ENCODE measurements at regions not wholly inside any gene's neighbourhood (a gene's known extent, or its start where the extent isn't known, plus 50 kb on each side); places are given as distances from the start of the nearest gene placed in this dataset.

- Histone ChIP-seq H3K9me3 (peaks cover 0 to 14% (median 3%) of the 10 kb centered on the region in 12 donors), H3K4me3 (no peak overlapping the region), H3K36me3 (no peaks in the 10 kb centered on the region), H3K27me3 (no peaks in the 10 kb centered on the region), H3K27ac (no peak overlapping the region), H3K4me1 (no peaks in the 10 kb centered on the region)
- 90 to 95% (median 92%) methylated on average over 8 of the region's 8 CpGs for WGBS, 4 donors
- intact Hi-C loops (cut with DNase I), result no loop called here
- no peak for ATAC-seq
- TF ChIP-seq POLR2A (IDR thresholded peaks at IDR 0.05), result no peak
- TF ChIP-seq CTCF (IDR thresholded peaks at IDR 0.05), result no peak
- no peak for DNase-seq
Measured at GRCh38 chr16:5801396-5801795, 703.8 kb upstream of the EEF2KMT start.

- Histone ChIP-seq H3K27me3 (no peaks in the 10 kb centered on the region), H3K9me3 (no peaks in the 10 kb centered on the region), H3K4me1 (no peaks in the 10 kb centered on the region), H3K27ac (no peak overlapping the region), H3K4me3 (no peak overlapping the region), H3K36me3 (no peaks in the 10 kb centered on the region)
- no peak for ATAC-seq
- 56 to 66% (median 61%) methylated on average over 4 to 5 of the region's 5 CpGs for WGBS, 4 donors
- no peak for DNase-seq
- intact Hi-C loops (cut with DNase I), result no loop called here
- TF ChIP-seq CTCF (IDR thresholded peaks at IDR 0.05) (no peak), POLR2A (IDR thresholded peaks at IDR 0.05) (no peak)
Measured at GRCh38 chr16:5793556-5793955, 696.0 kb upstream of the EEF2KMT start.

GRCh38 chr16:5791011-5791657 is 693.5 kb upstream of the EEF2KMT start:
- TF ChIP-seq CTCF (IDR thresholded peaks at IDR 0.05) (no peak), POLR2A (IDR thresholded peaks at IDR 0.05) (no peak)
- 69 to 78% (median 73%) methylated on average over 8 of the region's 8 CpGs for WGBS, 4 donors
- Histone ChIP-seq H3K36me3 (no peaks in the 10 kb centered on the region), H3K4me1 (no peaks in the 10 kb centered on the region), H3K4me3 (no peak overlapping the region), H3K27ac (no peak overlapping the region), H3K27me3 (no peaks in the 10 kb centered on the region), H3K9me3 (no peaks in the 10 kb centered on the region)
- no peak for DNase-seq
- ATAC-seq, result no peak
- intact Hi-C loops (cut with DNase I), result no loop called here

DNA sequence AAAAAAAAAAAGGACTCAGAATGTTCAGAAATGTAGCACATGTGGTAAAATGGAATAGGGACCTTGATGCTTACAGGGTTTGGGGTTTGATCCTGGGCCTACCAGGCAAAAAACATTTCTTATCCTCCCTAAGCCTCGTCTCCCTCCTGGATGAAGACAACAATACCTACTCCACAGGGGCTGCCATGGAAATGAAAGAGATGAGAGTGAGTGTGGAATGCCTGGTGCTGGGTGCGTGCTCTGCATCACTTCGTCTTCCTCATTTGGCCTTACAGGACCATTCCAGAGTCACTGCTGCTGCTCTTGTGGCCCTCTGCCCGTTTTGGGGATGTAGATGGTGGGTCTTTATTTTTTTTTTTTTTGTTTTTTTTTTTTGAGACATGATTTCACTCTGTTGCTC is 692.9 kb upstream of the EEF2KMT start:
- no peak overlapping the region for H3K27ac ChIP-seq
- no peaks in the 10 kb centered on the region for H3K9me3 ChIP-seq
- H3K4me3 ChIP-seq, result no peak overlapping the region
- WGBS, 4 donors, result 38 to 49% (median 46%) methylated on average over 4 of the region's 4 CpGs
- ATAC-seq (no peak), DNase-seq (no peak)
- no peaks in the 10 kb centered on the region for H3K4me1 ChIP-seq
- TF ChIP-seq CTCF (IDR thresholded peaks at IDR 0.05), result no peak
- no peak for TF ChIP-seq POLR2A (IDR thresholded peaks at IDR 0.05)
- intact Hi-C loops (cut with DNase I), result no loop called here
- no peaks in the 10 kb centered on the region for H3K36me3 ChIP-seq
- no peaks in the 10 kb centered on the region for H3K27me3 ChIP-seq

Data from heart left ventricle (tissue), 16 donors.